Activated CD8-positive, alpha-beta memory T cell treated with anti-CD3 and anti-CD28 coated beads, Interleukin-2, amount 50 U/mL, for 4 hours (primary cell): ENCODE measurements at regions not wholly inside any gene's neighbourhood (a gene's known extent, or its start where the extent isn't known, plus 50 kb on each side); places are given as distances from the start of the nearest gene placed in this dataset.
"Not testable (repeated sequence)": the region's sequence is repeated elsewhere in the genome, so short reads cannot be mapped to it uniquely, and the experiment has no call there.

ENCODE experiments used
- DNase-seq: peaks from one replicate; pipeline ENCODE4 v3.0.0-alpha.2; 2020

GRCh38 chr7:9231630-9232121, 798.3 kb downstream of the NXPH1 start:
- DNase-seq = no peak

DNA sequence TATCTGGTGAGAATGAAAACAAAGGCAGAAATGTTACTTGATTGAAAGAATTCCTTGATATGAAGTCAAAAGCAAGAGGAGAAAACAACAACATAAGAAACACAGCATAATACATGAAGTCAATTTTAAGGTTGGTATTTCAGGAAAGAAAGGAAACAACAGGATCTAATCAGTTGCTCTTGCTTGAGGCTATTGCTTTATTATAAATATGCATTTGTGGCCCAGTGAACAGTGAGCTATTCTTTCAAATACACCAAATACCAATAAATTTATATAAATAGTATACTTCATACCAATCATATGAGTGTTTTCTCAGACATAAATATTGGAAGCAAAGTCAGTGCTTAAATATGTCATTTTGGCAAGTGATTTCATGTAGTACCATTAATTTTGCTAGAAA, 806.6 kb downstream of the NXPH1 start:
- DNase-seq = no peak

DNA sequence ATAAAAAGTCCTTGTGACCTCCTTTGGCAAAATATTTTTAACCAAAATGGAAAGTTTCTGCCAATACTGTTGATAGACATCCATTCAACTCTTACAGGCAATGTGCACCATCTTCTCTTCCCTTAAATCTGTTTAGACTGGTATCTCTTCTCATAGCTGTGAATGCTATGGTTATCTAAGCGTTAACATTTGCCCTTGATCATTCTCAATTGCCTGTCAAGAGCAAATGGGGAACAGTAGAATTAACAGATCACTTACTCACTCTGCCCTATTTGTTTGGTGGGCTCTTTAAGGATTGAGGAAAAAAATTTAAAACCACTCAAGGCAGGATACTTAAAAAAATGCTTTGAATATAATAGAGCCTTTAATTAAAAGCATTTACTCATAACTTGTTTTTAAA, 808.4 kb downstream of the NXPH1 start:
- no peak for DNase-seq

- DNase-seq = no peak
Measured at GRCh38 chr7:9242636-9243035, 809.2 kb downstream of the NXPH1 start.

DNA sequence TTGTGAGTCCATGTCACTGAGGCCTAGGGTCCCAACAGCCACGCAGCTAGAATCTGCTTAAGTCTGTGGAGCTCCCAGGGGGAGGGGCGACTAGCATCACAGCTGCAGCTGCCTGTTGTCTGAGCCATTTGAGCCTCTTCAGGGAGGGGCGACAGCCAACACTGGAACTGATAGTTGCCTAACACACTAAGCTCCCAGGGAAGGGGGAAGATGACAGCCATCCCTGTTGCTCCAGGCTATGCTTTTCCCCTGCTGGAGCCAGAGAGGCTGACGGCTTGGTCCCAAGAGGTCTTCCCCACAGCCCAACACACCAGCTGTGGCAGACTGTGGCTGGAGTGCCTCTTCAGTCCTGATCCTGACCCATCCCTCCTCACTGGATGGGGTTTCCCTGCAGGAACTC, 817.5 kb downstream of the NXPH1 start:
- DNase-seq = no peak

DNA sequence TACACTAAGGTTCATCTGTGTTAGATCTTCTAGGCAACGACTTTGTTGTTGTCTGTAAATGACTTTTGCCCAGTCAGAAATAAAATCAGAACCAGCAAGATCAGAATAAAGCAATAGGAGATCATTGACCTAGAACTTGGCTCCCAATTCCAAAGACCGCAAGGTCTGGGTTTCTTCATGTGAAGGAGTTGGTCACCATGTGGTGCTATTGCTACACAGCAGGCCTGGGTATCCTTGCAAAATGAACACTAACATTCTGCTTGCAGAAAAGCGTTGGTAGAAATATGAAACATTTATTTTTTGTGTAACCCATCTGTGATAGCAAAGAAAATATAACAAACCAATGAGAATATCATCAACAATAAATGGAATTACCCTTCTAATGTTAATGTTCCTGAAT, 831.0 kb downstream of the NXPH1 start:
- no peak for DNase-seq

DNA sequence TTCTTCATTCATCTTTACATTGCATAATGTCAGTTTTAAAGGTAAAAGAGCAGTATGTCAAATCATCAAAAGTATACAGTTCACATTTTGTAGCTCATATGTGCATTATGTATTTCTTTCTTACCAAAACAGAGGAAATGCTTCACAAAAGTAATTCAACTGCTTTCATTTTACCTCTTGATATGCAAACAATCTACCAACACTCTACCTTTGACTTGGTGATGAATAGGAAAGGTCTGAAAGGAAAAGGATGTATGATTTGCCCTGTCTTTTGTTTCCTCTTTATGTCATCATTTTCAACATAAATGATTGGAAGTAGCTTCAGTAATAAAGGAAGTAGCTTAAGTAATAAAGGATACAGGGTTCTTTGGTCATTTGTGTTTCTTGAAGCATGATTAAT, 846.7 kb downstream of the NXPH1 start:
- DNase-seq = no peak

- no peak for DNase-seq
Measured at GRCh38 chr7:9283246-9283645, 849.8 kb downstream of the NXPH1 start.

- DNase-seq = no peak
Measured at GRCh38 chr7:9302436-9302835, 869.0 kb downstream of the NXPH1 start.

- DNase-seq = no peak
Measured at GRCh38 chr7:9307131-9307530, 873.7 kb downstream of the NXPH1 start.

GRCh38 chr7:9324513-9324912, 891.1 kb downstream of the NXPH1 start:
- no peak for DNase-seq

DNA sequence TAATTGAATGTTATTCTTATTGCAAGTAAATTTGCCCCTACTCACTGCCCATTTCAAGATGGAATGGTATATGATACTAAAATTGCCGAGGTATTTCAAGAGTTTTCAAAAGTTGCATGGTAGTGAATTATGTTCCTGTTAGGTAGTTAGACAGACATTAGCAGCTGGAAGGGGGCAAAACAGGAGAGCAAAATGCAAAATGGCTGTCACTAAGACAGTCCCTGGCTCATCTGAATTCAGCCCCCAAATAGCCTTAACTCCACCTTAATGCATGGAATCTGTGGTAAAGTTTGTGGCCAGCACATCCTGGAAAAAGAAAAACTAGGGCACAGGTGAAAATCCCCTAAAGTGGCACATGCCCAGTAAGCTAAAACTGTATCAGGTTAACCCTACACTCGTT, 894.9 kb downstream of the NXPH1 start:
- DNase-seq = no peak

DNA sequence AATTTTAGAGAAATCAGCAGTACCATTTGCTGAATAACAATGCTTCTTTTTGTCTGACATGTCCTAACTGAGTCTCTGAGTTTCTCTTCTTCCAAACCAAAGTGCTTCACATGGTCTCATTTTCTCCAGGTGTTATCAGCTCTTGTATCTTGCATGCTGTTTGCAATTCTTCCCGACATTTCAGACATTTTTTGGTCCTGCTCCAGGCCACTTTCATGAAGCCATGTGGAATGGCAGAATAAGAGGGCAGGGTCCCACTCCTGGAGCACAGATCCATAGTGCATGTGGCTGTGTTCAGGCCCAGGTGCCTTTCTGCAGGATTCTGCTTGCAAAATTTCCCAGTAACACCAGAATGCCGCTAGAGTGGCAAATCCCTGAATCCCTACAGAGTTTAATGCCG, 916.2 kb downstream of the NXPH1 start:
- no peak for DNase-seq

- DNase-seq = no peak
Measured at GRCh38 chr7:9391221-9391620, 957.8 kb downstream of the NXPH1 start.

DNA sequence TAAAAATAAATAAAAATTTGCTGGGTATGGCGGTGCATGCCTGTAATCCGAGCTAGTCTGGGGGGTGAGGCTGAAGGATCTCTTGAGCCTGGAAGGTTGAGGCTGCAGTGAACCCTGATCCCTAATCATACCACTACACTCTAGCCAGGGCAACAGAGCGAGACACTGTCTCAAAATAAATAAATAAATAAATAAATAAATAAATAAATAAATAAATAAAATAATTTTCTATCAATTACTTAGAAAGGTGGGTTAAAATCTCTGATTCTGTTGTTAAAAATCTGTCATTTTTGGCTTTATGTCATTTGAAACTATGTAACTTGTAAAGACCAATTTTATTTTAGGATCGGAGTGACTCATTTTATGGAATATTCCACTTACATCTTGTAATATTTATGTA, 958.6 kb downstream of the NXPH1 start:
- no peak for DNase-seq

DNA sequence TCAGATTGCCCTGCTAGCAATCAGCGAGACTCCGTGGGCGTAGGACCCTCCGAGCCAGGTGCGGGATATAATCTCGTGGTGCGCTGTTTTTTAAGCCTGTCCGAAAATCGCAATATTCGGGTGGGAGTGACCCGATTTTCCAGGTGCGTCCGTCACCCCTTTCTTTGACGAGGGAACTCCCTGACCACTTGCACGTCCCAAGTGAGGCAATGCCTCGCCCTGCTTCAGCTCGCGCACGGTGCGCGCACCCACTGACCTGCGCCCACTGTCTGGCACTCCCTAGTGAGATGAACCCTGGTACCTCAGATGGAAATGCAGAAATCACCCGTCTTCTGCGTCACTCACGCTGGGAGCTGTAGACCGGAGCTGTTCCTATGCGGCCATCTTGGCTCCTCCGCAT, 971.0 kb downstream of the NXPH1 start:
- not testable (repeated sequence) for DNase-seq

DNA sequence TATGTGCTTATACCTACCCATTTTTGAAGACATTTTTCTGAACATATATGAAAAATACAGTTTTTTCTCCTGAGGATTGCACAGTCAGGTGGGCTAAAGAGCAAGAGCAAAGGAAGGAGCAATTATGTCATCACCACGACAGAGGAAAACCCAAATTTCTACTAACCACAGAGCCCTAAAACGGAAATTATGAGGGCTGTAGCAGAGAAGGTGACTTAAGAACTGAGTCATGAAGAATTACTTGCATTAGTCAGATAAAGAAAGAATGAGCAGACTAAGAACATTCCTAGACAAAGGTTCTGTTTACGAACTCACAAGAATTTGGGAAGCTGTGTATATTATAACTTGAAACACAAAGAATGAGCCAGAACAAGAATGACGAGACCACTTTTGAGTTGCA, 974.4 kb downstream of the NXPH1 start:
- no peak for DNase-seq

- no peak for DNase-seq
Measured at GRCh38 chr7:9453521-9453920, 1020.1 kb downstream of the NXPH1 start.

GRCh38 chr7:9488555-9488954, 1055.1 kb downstream of the NXPH1 start:
- no peak for DNase-seq

DNA sequence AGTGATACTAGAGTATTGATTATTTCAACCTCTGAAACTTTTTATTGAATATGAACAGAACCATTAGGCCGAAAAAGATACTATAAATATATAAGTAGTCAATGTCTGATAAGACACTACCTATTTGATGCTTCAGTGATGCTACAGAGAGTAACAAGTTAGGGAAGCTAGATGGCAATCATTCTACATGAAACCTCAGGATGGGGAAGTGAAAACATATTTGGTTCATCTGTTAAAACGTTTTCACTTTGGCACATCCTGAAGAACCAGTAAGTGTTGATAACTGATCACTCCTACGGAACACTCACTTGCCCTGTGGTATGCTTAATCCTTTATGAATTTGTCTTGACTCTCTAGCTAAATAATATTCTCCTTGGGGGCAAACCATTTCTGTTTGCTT, 1064.9 kb downstream of the NXPH1 start:
- no peak for DNase-seq

DNA sequence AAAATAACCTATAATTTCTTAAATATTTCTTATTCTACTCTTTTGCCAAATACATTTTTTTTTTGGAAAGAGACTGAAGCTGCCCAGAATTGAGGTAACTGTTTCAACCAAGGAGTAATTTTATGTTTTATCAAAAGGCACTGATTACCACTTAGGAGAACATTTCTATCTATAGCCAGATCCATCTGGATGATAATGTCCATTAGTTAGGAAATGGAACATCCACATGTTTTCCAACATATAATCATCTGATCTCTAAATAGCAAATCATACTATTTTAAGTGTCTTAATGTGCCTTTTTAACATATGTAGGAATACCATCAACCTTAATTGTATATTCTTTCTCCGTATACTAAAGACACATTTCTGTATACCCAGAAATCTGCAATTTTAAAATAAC, 1068.9 kb downstream of the NXPH1 start:
- DNase-seq = no peak

- no peak for DNase-seq
Measured at GRCh38 chr7:9504678-9505077, 1071.3 kb downstream of the NXPH1 start.

DNA sequence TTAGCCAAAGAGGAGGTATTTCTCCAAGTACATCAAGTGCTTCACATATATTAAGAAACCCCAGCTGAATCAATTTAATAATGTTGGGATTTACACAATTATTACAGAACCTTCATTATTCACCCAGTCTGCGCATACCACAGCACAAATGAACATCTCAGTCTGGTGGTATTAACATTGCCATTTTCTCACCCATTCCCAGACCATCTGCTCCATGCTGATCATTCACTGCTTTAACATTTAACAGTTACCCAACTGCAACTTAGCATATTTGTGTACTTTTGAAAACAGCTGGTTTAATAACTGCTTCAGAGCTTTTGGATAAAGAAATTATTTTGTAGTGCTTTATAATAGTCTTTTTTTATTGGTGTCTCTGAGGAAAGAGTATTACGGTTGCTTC, 1072.1 kb downstream of the NXPH1 start:
- no peak for DNase-seq

DNA sequence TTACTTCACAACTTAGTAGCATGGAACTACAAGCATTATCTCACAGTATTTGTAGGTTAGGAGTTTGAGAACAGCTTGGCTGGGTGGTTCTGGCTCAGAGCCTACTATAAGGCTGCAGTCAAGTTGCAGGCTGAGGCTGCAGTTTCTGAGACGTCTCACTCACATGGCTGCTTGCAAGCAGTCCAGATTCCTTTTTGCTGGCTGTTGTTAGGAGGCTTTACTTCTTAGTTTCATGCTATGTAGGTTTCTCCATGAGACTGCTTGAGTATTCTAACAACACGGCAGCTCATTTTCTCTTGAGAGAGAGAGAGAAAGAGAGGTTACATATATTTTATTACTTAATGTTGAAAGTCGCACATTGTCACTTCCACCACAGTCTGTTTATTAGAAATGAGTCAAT, 1073.9 kb downstream of the NXPH1 start:
- DNase-seq = no peak

DNA sequence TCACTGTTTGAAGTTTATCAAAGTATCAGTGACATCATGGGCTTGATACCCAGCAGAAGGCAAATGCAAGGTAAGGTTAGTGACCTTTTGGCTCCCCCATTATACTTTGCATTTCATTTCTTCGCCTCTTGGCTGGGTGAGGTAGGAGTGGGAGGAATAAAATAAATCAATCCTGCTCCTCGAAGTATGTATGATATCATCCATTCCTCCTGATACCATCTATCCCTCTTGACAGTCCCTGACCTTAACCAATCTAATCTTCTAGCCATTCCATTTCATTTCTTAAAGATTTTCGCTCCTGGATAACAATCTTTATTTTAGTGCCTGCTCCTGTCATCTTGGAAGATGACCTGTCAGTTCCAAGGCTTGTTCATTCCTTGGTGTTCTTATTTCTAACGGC, 1083.3 kb downstream of the NXPH1 start:
- DNase-seq = no peak

DNA sequence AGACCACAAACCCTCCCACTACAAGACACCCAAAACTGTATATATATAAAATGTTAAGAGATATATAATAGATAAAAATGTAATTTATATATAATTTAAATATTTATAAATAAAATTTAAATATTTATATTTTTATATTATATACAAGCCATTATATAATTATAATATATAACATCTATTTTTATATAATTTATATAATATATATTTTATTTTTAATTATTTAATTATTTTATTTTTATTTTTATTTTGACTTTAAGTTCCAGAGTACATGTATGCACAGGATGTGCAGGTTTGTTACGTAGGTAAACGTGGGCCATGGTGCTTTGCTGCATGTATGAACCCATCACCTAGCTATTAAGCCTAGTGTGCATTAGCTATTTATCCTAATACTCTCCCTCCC, 1090.2 kb downstream of the NXPH1 start:
- DNase-seq = no peak
